CD4-positive, alpha-beta T cell treated with Interleukin-15 for 1 hour (primary cell): ENCODE measurements at regions not wholly inside any gene's neighbourhood (a gene's known extent, or its start where the extent isn't known, plus 50 kb on each side); places are given as distances from the start of the nearest gene placed in this dataset.
"Not testable (repeated sequence)": the region's sequence is repeated elsewhere in the genome, so short reads cannot be mapped to it uniquely, and the experiment has no call there.

ENCODE experiments used
- DNase-seq: peaks from one replicate; pipeline ENCODE4 v3.0.0-alpha.2; 2020

DNA sequence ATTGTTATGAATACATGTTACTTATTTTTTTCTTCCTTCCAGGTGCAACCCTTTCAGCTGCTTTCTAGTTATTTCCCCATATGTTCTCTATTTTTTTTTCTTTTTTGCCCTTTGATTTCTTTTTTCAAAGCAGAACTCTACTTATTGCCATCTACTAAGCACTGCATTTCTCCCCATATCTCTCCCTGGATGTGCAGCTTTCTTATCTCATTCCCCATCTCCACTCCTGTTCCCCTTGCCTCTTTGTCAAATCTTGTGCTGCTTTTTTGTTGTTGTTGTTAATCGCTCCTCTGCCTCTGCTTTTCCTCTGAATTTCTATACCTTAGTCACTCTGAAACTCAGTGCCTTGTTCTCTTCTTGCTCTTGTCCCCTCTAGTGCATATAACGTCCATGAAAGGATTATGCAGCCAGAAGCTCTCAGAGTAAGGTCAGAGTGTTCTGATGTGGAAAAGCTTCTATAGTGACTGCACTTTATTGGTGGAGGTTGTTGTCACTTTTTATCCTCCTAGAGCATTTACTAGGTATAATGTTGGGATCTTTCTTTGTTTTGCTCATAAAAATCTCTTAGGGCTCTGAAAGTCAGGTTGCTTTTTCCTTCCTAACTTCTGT, 51.1 kb upstream of the JADE1 start:
- DNase-seq: no peak

GRCh38 chr4:128757712-128758111, 51.8 kb upstream of the JADE1 start:
- no peak for DNase-seq

GRCh38 chr4:128751354-128751753, 58.1 kb upstream of the JADE1 start:
- DNase-seq: no peak

GRCh38 chr4:128741748-128742147, 67.8 kb upstream of the JADE1 start:
- DNase-seq: not testable (repeated sequence)

DNA sequence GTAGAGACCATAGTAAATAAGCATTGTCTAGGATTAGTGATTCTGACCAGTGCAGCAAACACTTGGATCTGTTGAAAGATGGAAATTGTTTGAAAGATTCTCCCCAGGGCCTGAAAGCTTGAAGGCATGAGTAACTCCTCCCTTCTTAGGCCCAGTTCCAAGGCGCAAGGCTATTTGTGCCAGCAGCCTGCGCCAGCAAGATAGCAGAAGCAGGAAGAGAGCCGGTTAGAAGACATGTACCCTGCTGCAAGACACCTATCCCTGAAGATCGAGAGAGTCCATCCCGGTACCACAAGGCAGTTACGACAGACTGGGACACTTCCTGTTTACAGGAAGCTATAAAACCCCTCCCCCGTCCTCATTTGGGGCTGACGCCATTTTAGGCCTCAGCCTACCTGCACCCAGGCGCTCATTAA, 72.4 kb upstream of the JADE1 start:
- DNase-seq: no peak

- DNase-seq: no peak
Observed at GRCh38 chr4:128735714-128736113, 73.8 kb upstream of the JADE1 start.

DNA sequence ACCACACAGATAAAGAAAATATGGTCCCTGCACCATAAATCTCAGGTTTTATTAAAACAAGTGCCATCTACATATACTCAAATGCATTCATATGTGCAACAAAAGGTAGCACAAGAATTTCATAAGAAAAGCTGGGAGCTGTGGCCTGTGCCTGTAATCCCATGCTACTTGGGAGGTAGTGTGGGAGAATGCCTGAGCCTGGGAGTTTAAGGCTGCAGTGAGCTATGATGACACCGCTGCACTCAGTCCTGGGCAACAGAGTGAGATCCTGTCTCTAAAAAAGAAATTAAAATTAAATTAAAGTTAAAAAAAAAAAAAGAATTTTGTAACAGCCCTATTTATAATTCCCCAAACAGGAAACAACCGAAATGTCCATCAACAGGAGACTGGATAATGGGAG, 81.3 kb upstream of the JADE1 start:
- DNase-seq: no peak

DNA sequence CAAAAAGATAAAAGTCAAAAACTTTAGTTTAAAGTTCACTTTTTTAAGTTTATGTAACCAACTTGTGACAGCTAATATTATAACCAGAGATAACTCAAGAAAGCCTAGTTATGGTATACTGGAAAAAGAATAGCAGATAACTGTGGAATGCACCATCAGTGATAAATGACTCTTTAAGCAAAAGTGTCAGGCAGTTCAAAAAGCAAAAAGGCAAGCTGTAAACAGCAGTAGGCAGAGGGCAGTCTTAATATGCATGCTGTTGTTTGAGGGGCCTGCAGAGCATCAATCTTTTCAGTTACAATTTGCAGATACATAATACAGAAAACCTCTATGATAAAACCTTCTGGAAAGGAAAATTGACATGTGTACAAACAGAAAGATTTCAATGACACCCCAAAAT, 81.8 kb upstream of the JADE1 start:
- DNase-seq: no peak

DNA sequence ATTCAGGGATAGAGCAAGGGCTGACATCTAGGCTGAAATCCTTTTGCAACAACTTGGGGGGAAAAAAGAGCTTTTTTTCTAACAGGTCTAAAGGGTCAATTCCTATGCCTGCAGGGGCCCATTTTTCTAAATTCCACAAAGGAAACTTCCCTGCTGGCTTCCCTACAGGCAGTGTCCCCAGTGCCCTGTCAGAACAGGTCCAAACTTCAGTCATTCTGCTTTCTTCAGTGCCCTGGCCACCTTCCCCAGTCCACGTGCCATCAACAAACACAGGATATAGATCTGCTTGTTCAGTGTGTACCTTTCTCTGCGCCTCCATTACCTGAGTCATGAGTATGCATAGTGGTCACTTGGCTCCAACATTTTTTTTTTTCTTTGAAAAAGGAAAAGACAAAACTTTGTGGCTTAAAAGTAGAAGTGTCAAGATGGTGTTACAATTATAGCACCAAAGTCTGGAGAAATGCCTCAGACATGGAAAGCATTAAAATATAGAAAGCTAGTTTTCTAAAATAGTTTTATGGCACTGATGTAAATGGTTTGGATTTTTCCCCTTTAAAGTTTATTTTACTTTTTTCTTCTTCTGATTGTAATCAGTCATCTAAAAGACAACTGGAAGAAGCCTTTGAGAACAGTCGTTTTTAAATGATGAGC, 84.0 kb upstream of the JADE1 start:
- no peak for DNase-seq

DNA sequence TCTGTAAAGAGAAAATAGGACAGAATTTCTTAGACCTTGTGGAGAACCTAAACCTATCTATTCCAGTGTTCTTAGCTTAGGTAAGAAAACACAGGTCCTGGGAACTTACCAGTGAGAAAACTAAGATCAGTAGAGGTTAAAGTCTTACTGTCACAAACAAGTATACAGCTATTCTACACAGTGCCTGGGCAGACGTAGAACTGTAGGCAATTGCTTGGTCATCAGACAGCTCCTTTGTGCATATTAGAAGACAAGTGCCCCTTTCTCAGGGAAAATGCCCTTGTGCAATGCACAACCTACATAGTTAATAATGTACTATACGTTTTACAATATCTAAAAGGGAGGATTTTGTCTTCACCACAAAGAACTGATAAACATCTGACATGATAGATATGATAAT, 86.6 kb upstream of the JADE1 start:
- DNase-seq: no peak

DNA sequence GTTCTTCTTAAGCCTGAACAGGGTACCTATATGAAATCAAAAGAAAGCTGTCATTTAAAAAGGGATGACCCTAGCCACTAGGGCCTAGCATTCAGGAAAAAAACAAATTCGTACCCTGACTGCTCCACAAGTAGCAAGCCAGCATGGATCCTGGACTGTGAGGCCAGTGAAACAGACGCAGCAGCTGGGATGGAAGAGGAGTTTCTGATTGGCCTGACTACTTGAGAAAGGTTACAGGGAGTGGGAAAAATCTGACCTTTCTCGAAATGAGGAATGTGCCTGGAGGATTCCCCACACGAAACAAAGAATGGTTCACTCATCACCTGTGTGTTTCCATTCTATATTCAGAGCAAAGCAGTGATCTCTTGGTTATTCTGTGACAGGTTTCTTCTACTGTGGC, 87.6 kb upstream of the JADE1 start:
- DNase-seq: no peak

DNA sequence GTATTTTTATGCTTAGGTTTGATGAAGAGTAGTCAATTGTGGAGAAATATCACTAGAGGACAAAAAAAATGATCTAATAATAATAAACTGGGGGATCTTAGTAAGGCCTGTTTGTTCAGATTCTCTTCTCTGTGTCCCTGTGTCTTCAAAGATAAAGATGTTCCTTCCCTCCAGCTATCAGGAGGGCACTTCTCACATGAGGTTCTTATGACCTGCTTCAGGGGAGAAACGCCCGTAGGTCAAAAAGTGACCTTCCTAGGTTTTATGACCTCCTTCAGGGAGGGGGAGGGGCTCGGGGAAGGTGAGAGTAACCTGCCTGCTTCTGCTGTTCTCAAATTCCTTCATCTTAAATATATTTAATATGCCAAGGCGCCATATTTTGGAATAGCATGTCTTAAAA, 89.2 kb upstream of the JADE1 start:
- no peak for DNase-seq

- DNase-seq: no peak
Observed at GRCh38 chr4:128718768-128719167, 90.7 kb upstream of the JADE1 start.

DNA sequence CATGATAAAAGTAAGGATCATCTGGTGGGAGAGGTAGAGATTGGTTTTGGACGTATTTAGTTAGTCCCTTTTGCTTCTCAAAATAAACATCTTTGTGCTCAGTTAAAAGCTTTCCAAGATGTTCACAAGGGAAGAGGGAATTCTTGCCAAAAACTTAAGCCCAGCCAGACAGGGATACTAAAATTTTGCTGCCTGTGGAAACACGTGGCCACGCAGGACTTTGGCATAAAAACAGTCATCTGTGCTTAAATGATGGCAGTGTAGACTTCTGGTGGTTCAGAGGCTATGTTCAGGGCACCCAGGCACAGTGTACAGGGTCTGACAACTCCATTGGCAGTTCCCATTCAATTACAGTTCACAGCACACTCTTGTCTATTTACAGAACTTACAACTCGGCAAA, 93.2 kb upstream of the JADE1 start:
- no peak for DNase-seq

- no peak for DNase-seq
Observed at GRCh38 chr4:128715616-128716015, 93.9 kb upstream of the JADE1 start.

GRCh38 chr4:128711361-128711760, 98.1 kb upstream of the JADE1 start:
- no peak for DNase-seq

- DNase-seq: no peak
Observed at GRCh38 chr4:128709268-128709667, 100.2 kb upstream of the JADE1 start.

DNA sequence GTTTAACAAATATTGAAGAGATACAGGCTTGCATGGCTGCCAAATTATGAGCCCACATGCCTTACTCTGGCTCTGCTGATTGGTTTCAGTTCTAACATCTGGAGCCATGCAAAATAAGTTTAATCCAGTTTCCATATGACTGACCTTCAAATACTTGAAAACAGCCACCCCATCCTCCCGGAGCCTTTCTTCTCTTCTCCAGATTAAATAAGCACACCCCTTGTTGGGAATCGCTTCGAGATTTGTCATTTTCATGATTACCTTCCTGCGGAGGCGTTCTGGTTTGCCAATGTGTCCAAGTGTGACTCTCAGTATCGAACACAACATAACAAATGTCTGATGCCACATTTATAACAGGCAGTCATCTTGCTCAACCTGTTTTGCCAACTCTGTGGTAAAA, 101.6 kb upstream of the JADE1 start:
- no peak for DNase-seq

DNA sequence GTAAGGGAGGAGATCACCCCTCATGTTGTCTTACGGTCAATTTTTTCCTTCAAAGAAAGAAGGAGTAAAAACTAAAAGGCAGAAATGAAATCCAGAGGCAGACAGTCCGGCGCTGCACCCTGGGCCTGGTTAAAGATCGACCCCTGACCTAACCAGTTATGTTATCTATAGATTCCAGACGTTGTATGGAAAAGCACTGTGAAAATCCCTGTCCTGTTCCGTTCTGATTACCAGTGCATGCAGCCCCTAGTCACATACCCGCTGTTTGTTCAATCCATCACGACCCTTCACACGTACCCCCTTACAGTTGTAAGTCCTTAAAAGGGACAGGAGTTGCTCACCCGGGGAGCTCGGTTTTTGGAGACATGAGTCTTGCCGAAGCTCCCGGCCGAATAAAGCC, 105.6 kb upstream of the JADE1 start:
- no peak for DNase-seq

DNA sequence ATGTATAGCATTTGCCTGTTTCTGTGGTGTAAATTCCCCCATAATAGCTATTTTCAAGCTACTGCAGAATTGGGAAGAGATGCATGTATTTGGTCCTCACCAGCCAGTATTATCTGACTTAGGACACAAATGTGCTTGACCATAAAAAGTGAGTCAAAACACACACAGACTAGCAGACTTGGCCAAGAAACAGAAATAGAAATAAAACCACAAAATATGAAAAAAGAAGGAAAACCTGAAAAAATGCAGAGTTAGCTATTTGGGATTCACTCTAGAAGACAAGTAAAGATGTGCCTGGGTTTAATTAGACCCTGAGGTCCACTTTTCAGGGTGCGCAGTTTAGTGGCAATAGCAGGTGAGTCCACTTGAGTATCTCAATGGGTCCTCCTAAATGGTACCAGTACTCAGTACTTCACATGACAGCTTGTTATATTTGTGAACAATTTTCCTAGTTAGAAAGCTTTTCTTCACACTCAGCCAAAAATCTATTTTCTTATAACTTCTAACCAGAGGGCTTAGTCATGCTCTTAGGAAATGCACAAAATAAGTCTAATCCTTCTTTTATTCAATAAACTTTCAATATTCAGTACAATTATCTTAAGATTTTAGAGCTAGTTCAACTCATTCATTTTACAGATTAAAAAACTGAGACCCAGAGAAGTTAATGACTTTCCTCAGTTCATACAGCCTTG, 108.7 kb upstream of the JADE1 start:
- DNase-seq: no peak

- no peak for DNase-seq
Observed at GRCh38 chr4:128698386-128698785, 111.1 kb upstream of the JADE1 start.

- DNase-seq: no peak
Observed at GRCh38 chr4:128697323-128697722, 112.2 kb upstream of the JADE1 start.

DNA sequence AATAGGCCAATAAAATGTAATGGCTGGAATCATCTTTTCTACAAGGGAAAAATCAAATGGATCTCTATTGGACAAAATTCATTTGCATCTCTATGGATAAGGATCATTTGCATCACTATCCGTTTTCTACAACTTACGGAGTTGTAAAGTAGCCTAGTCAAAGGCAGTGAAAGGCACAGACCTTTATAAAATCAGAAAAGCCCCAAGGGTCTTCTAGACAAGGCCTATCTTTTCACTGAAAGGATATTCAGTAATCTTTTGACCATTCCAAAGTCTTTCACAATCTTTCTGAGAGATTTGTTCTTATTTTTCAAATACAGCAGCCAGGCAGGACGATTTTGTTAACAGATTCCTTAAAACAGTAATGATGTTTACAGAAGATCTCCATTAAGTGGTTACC, 119.5 kb upstream of the JADE1 start:
- DNase-seq: no peak

DNA sequence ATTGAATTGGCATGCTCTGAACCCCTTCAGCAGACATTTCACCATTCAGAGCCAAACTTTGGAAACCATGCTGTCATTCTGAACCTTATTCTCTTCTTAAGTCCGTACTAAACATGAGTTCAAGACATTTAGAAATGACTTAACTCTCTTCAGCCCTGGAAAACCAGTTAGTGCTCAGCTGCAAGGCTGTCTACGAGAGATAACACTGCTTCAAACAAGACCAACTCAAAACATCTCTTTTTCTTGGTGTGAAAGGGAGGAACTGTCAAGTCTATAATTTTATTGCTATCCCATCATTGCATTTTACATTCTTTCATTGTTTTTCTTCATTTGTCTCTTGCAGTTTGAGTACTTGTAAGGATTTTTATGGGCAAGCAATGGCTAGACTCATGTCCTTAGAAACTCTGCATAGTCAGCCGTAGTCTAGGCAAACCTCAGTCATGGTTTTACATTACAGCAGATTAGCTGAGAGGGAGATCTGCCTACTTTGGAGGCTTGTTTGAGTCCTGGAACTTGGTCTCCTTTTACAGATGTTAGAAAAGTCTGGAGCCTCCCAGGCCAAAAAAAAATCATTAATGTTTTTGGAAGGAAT, 120.6 kb upstream of the JADE1 start:
- DNase-seq: no peak
